Astrocyte of the spinal cord (primary cell): ENCODE measurements at regions not wholly inside any gene's neighbourhood (a gene's known extent, or its start where the extent isn't known, plus 50 kb on each side); places are given as distances from the start of the nearest gene placed in this dataset.
"Not testable (repeated sequence)": the region's sequence is repeated elsewhere in the genome, so short reads cannot be mapped to it uniquely, and the experiment has no call there.

Experiments
- DNase-seq: peaks from one replicate; pipeline ENCODE4 v3.0.0; 2011; ENCODE audit warnings: low read depth, low spot score
- H3K4me3 ChIP-seq: 2 replicates; pipeline ENCODE4 v1.5.1; 2011; ENCODE audit warnings: low read depth, mild to moderate bottlenecking, low read length, moderate library complexity
- CTCF ChIP-seq: IDR thresholded peaks from 2 replicates; pipeline ENCODE4 v1.5.1; 2012; ENCODE audit warnings: low read depth, mild to moderate bottlenecking, low read length, inconsistent platforms
- in situ Hi-C: cut with HindIII; loops from 2 replicates; pipeline ENCODE4 v1.10.0; 2017; ENCODE audit warnings: low sequenced_read_pairs

GRCh38 chr13:80873589-80873988, 532.7 kb upstream of the SPRY2 start:
- DNase-seq, result no peak
- no peak for TF ChIP-seq CTCF
- in situ Hi-C loops, result no loop called here

GRCh38 chr13:80871971-80872370, 531.0 kb upstream of the SPRY2 start:
- H3K4me3 ChIP-seq, in situ Hi-C loops, DNase-seq: not testable (repeated sequence)

More at GRCh38 chr13:80873589-80873988, 532.7 kb upstream of the SPRY2 start:
- H3K4me3 ChIP-seq, result no peak overlapping the region

GRCh38 chr13:80871481-80871880, 530.6 kb upstream of the SPRY2 start:
- no peak overlapping the region for H3K4me3 ChIP-seq
- in situ Hi-C loops, result no loop called here
- no peak for TF ChIP-seq CTCF
- DNase-seq, result peak; percentile 56

GRCh38 chr13:80870186-80870585, 529.3 kb upstream of the SPRY2 start:
- in situ Hi-C loops, result no loop called here
- no peak overlapping the region for H3K4me3 ChIP-seq
- no peak for TF ChIP-seq CTCF
- DNase-seq, result no peak

- DNase-seq, result no peak
- in situ Hi-C loops, result no loop called here
- H3K4me3 ChIP-seq, result no peak overlapping the region
- TF ChIP-seq CTCF, result no peak
Observed at GRCh38 chr13:80866921-80867320, 526.0 kb upstream of the SPRY2 start.

GRCh38 chr13:80865329-80865728, 524.4 kb upstream of the SPRY2 start:
- no peak for DNase-seq
- no peak overlapping the region for H3K4me3 ChIP-seq
- TF ChIP-seq CTCF, result no peak
- in situ Hi-C loops, result no loop called here

GRCh38 chr13:80862456-80862855, 521.5 kb upstream of the SPRY2 start:
- TF ChIP-seq CTCF, result no peak
- peak; percentile 22 for DNase-seq
- in situ Hi-C loops, result no loop called here
- H3K4me3 ChIP-seq, result no peak overlapping the region
